H9 (cell line): ENCODE measurements at regions not wholly inside any gene's neighbourhood (a gene's known extent, or its start where the extent isn't known, plus 50 kb on each side); places are given as distances from the start of the nearest gene placed in this dataset.

Experiments used
- DNase-seq: peaks from one replicate; pipeline ENCODE4 v3.0.0-alpha.2; 2017
- H2AFZ ChIP-seq: one replicate; pipeline ENCODE4 v1.6.1; 2013; ENCODE audit warnings: mild to moderate bottlenecking, low read length, control low read depth, moderate library complexity
- H2AK5ac ChIP-seq: 2 replicates; pipeline ENCODE4 v1.6.1; 2013; ENCODE audit warnings: low read length, control low read depth, mixed read lengths; ENCODE audit not compliant: insufficient read length
- H2BK120ac ChIP-seq: one replicate; pipeline ENCODE4 v1.6.1; 2013; ENCODE audit warnings: low read depth, mild to moderate bottlenecking, low read length, control low read depth, inconsistent platforms; ENCODE audit not compliant: poor library complexity, severe bottlenecking
- H2BK12ac ChIP-seq: 2 replicates; pipeline ENCODE4 v1.6.1; 2013; ENCODE audit warnings: low read length, control low read depth, mixed read lengths, low read depth; ENCODE audit not compliant: insufficient read length
- H2BK15ac ChIP-seq: 2 replicates; pipeline ENCODE4 v1.6.1; 2013; ENCODE audit warnings: low read depth, low read length, control low read depth
- H2BK20ac ChIP-seq: one replicate; pipeline ENCODE4 v1.6.1; 2013; ENCODE audit warnings: low read depth, mild to moderate bottlenecking, low read length, control low read depth, inconsistent platforms; ENCODE audit not compliant: poor library complexity, severe bottlenecking
- H2BK5ac ChIP-seq: 2 replicates; pipeline ENCODE4 v1.6.1; 2013; ENCODE audit warnings: low read length, control low read depth, mixed read lengths; ENCODE audit not compliant: insufficient read length
- H3K14ac ChIP-seq: 2 replicates; pipeline ENCODE4 v1.6.1; 2013; ENCODE audit warnings: low read length, control low read depth; ENCODE audit not compliant: insufficient read depth
- H3K18ac ChIP-seq: 2 replicates; pipeline ENCODE4 v1.6.1; 2013; ENCODE audit warnings: low read depth, mild to moderate bottlenecking, mixed read lengths, low read length, control low read depth; ENCODE audit not compliant: insufficient read length
- H3K23ac ChIP-seq: 2 replicates; pipeline ENCODE4 v1.6.1; 2013; ENCODE audit warnings: low read length, control low read depth, mixed read lengths, low read depth; ENCODE audit not compliant: insufficient read length
- H3K23me2 ChIP-seq: 2 replicates; pipeline ENCODE4 v1.6.1; 2013; ENCODE audit warnings: low read depth, mild to moderate bottlenecking, mixed read lengths, low read length, control low read depth; ENCODE audit not compliant: insufficient read length, poor library complexity, severe bottlenecking
- H3K27ac ChIP-seq: 2 replicates; pipeline ENCODE4 v1.5.1; 2013; ENCODE audit warnings: low read length, control low read depth, mixed read lengths, low read depth; ENCODE audit not compliant: insufficient read length
- H3K27me3 ChIP-seq: 2 replicates; pipeline ENCODE4 v1.6.1; 2013; ENCODE audit warnings: low read length, control low read depth, inconsistent platforms; ENCODE audit not compliant: insufficient read depth
- H3K4ac ChIP-seq: 2 replicates; pipeline ENCODE4 v1.6.1; 2013; ENCODE audit warnings: low read depth, mild to moderate bottlenecking, control low read depth, inconsistent platforms, low read length, moderate library complexity
- H3K4me1 ChIP-seq: 2 replicates; pipeline ENCODE4 v1.6.1; 2013; ENCODE audit warnings: low read length, control low read depth, inconsistent platforms; ENCODE audit not compliant: insufficient read depth
- H3K4me2 ChIP-seq: 2 replicates; pipeline ENCODE4 v1.6.1; 2013; ENCODE audit warnings: low read length, control low read depth, mixed read lengths; ENCODE audit not compliant: insufficient read length, insufficient read depth
- H3K56ac ChIP-seq: 2 replicates; pipeline ENCODE4 v1.6.1; 2013; ENCODE audit warnings: low read depth, mild to moderate bottlenecking, mixed read lengths, low read length, control low read depth; ENCODE audit not compliant: insufficient read length
- H3K79me1 ChIP-seq: 2 replicates; pipeline ENCODE4 v1.6.1; 2013; ENCODE audit warnings: low read depth, mild to moderate bottlenecking, moderate library complexity, low read length, control low read depth, inconsistent platforms; ENCODE audit not compliant: insufficient read depth, poor library complexity, severe bottlenecking
- H3K79me2 ChIP-seq: 2 replicates; pipeline ENCODE4 v1.6.1; 2013; ENCODE audit warnings: low read length, control low read depth, inconsistent platforms; ENCODE audit not compliant: insufficient read depth
- H3K9ac ChIP-seq: 2 replicates; pipeline ENCODE4 v1.6.1; 2013; ENCODE audit warnings: low read length, control low read depth, mixed read lengths; ENCODE audit not compliant: insufficient read length; ENCODE audit errors: extremely low read depth
- H3K9me3 ChIP-seq: one replicate; pipeline ENCODE4 v1.6.1; 2013; ENCODE audit warnings: low read depth, low read length, inconsistent platforms; ENCODE audit not compliant: control insufficient read depth
- H3T11ph ChIP-seq: one replicate; pipeline ENCODE4 v1.6.1; 2013; ENCODE audit warnings: mild to moderate bottlenecking, low read length, control low read depth, inconsistent platforms
- H4K20me1 ChIP-seq: one replicate; pipeline ENCODE4 v1.6.1; 2013; ENCODE audit not compliant: control insufficient read depth, insufficient read length, insufficient read depth
- H4K5ac ChIP-seq: 2 replicates; pipeline ENCODE4 v1.6.1; 2013; ENCODE audit warnings: low read depth, mild to moderate bottlenecking, mixed read lengths, low read length, control low read depth; ENCODE audit not compliant: insufficient read length
- H4K8ac ChIP-seq: replicated peaks from 2 replicates; pipeline ENCODE4 v1.6.1; 2013; ENCODE audit warnings: low read length, control low read depth, mixed read lengths, low read depth; ENCODE audit not compliant: insufficient read length
- H4K91ac ChIP-seq: 2 replicates; pipeline ENCODE4 v1.6.1; 2013; ENCODE audit warnings: low read depth, mild to moderate bottlenecking, moderate library complexity, mixed read lengths, low read length, control low read depth; ENCODE audit not compliant: insufficient read length
- H3K27ac Mint-ChIP-seq, 3 experiments: 2 replicates in 2 of 3; 3 replicates in 1 of 3; pipeline ENCODE4 v1.8.0; 2020 to 2021; ENCODE audit warnings: mixed read lengths in 3 of 3, mild to moderate bottlenecking in 1 of 3, moderate library complexity in 1 of 3
- H3K27me3 Mint-ChIP-seq: 2 replicates; pipeline ENCODE4 v1.8.0; 2021; ENCODE audit warnings: low read depth, mild to moderate bottlenecking, moderate library complexity, mixed read lengths
- H3K36me3 Mint-ChIP-seq, 3 experiments: 2 replicates in 2 of 3; 3 replicates in 1 of 3; pipeline ENCODE4 v1.8.0; 2020 to 2021; ENCODE audit warnings: low read depth in 3 of 3, mixed read lengths in 3 of 3; ENCODE audit not compliant: insufficient read depth in 1 of 3
- H3K4me1 Mint-ChIP-seq, 2 experiments: 2 replicates each; pipeline ENCODE4 v1.8.0; 2020; ENCODE audit warnings: mixed read lengths in 2 of 2
- H3K4me3 Mint-ChIP-seq, 2 experiments: 2 replicates in 1 of 2; 3 replicates in 1 of 2; pipeline ENCODE4 v1.8.0; 2020 to 2021; ENCODE audit warnings: mild to moderate bottlenecking in 2 of 2, mixed read lengths in 2 of 2, moderate library complexity in 1 of 2
- H3K9me3 Mint-ChIP-seq, 2 experiments: 2 replicates in 1 of 2; 3 replicates in 1 of 2; pipeline ENCODE4 v1.8.0; 2020; ENCODE audit warnings: mild to moderate bottlenecking in 2 of 2, mixed read lengths in 2 of 2, moderate library complexity in 1 of 2
- WGBS: extraction: QIAGEN DNeasy Blood & Tissue Kit; methylation state at CpG from one replicate; pipeline ENCODE4 v1.1.7; 2013; ENCODE audit warnings: missing lambda C conversion rate, low lambda C conversion rate, mixed read lengths; ENCODE audit not compliant: insufficient read length; ENCODE audit errors: extremely low coverage; 5-methylcytosine and 5-hydroxymethylcytosine counted together
- TF ChIP-seq, protein P1 (sequence below): fragments of 200-600 bp; sonication (generic); conservative IDR thresholded peaks from 3 replicates; pipeline ENCODE4 v1.8.0; 2021; ENCODE audit warnings: antibody characterized with exemption, mild to moderate bottlenecking

DNA sequence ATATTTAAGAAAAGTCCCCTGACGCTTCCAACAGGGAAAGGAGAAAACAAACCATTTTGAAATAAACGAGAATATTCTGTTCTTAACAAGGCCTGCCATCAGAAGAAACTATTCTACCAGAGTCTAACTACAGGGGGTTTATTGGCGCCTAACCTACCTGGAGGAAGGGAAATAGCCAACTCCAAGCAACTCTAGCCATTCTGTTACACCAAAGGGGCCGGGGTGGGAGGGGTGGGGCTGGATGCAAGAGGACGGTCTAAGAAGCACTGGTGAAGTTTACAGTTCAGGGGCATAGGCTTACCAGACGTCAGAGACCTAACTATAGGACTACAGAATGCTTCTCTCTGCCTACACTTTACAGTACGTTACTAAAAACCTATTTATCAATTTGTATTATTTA lies 60.5 kb upstream of the GALNT5 start:
- H2BK5ac ChIP-seq: no peak overlapping the region
- H2BK20ac ChIP-seq: no peak overlapping the region
- H4K5ac ChIP-seq: no peak overlapping the region
- no peak overlapping the region for H3K14ac ChIP-seq
- no peak overlapping the region for H2AFZ ChIP-seq
- H4K20me1 ChIP-seq: no peaks in the 10 kb centered on the region
- Mint-ChIP-seq H3K27ac (no peak overlapping the region), H3K4me1 (peaks cover 2 to 4% of the 10 kb centered on the region in 2 experiments; a peak in 2 of 4 replicates), H3K4me3 (no peak overlapping the region), H3K27me3 (no peaks in the 10 kb centered on the region), H3K9me3 (no peaks in the 10 kb centered on the region), H3K36me3 (no peaks in the 10 kb centered on the region)
- no peak overlapping the region for H3K4ac ChIP-seq
- no peak overlapping the region for H3K18ac ChIP-seq
- H3K9me3 ChIP-seq: no peaks in the 10 kb centered on the region
- H3K27ac ChIP-seq: no peak overlapping the region
- H3K4me2 ChIP-seq: no peak overlapping the region
- H2BK15ac ChIP-seq: no peak overlapping the region
- no peak overlapping the region for H2BK120ac ChIP-seq
- H4K8ac ChIP-seq: no peak overlapping the region
- no peak overlapping the region for H3T11ph ChIP-seq
- no peaks in the 10 kb centered on the region for H3K23me2 ChIP-seq
- H3K56ac ChIP-seq: no peak overlapping the region
- WGBS: no CpG with 5 or more reads among the region's 7 CpGs
- H3K79me2 ChIP-seq: no peaks in the 10 kb centered on the region
- TF ChIP-seq, protein P1, sequence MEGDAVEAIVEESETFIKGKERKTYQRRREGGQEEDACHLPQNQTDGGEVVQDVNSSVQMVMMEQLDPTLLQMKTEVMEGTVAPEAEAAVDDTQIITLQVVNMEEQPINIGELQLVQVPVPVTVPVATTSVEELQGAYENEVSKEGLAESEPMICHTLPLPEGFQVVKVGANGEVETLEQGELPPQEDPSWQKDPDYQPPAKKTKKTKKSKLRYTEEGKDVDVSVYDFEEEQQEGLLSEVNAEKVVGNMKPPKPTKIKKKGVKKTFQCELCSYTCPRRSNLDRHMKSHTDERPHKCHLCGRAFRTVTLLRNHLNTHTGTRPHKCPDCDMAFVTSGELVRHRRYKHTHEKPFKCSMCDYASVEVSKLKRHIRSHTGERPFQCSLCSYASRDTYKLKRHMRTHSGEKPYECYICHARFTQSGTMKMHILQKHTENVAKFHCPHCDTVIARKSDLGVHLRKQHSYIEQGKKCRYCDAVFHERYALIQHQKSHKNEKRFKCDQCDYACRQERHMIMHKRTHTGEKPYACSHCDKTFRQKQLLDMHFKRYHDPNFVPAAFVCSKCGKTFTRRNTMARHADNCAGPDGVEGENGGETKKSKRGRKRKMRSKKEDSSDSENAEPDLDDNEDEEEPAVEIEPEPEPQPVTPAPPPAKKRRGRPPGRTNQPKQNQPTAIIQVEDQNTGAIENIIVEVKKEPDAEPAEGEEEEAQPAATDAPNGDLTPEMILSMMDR: no peak
- H3K79me1 ChIP-seq: no peaks in the 10 kb centered on the region
- peak; percentile 33 for DNase-seq
- no peak overlapping the region for H3K23ac ChIP-seq
- no peak overlapping the region for H4K91ac ChIP-seq
- no peak overlapping the region for H2AK5ac ChIP-seq
- no peaks in the 10 kb centered on the region for H3K27me3 ChIP-seq
- no peaks in the 10 kb centered on the region for H3K4me1 ChIP-seq
- H3K9ac ChIP-seq: no peak overlapping the region
- H2BK12ac ChIP-seq: no peak overlapping the region
